Liver (tissue), 8 donors: ENCODE measurements at regions not wholly inside any gene's neighbourhood (a gene's known extent, or its start where the extent isn't known, plus 50 kb on each side); places are given as distances from the start of the nearest gene placed in this dataset.

Source experiments
- DNase-seq: peaks from one replicate; pipeline ENCODE4 v3.0.0-alpha.2; 2017; ENCODE audit warnings: low spot score
- H3K27ac ChIP-seq, 2 donors: one replicate each; pipeline ENCODE4 v1.7.0; 2013; ENCODE audit warnings: inconsistent platforms in 2 of 2, low read length in 2 of 2, control low read depth in 1 of 2, low read depth in 1 of 2, mild to moderate bottlenecking in 1 of 2
- H3K27me3 ChIP-seq, 4 donors: one replicate each; pipeline versions ENCODE4 v1.6.1 to v1.7.0; 2013; ENCODE audit warnings: low read length in 3 of 4, inconsistent platforms in 1 of 4, mild to moderate bottlenecking in 1 of 4, moderate library complexity in 1 of 4; ENCODE audit not compliant: control insufficient read depth in 4 of 4, insufficient read depth in 4 of 4
- H3K36me3 ChIP-seq, 4 donors: one replicate each; pipeline versions ENCODE4 v1.6.1 to v1.7.0; 2013; ENCODE audit warnings: low read length in 3 of 4, mild to moderate bottlenecking in 3 of 4, low read depth in 1 of 4, moderate library complexity in 1 of 4; ENCODE audit not compliant: control insufficient read depth in 4 of 4, insufficient read depth in 3 of 4
- H3K4me1 ChIP-seq, 4 donors: one replicate each; pipeline versions ENCODE4 v1.6.1 to v1.7.0; 2013; ENCODE audit warnings: low read length in 3 of 4, mild to moderate bottlenecking in 3 of 4, moderate library complexity in 1 of 4; ENCODE audit not compliant: control insufficient read depth in 4 of 4, insufficient read depth in 4 of 4
- H3K4me3 ChIP-seq, 3 donors: one replicate each; pipeline versions ENCODE4 v1.6.1 to v1.7.0; 2013; ENCODE audit warnings: low read length in 3 of 3, control low read depth in 1 of 3, low read depth in 1 of 3, mild to moderate bottlenecking in 1 of 3
- H3K9ac ChIP-seq, 2 donors: one replicate each; pipeline ENCODE4 v1.7.0; 2013; ENCODE audit warnings: low read length in 2 of 2, mild to moderate bottlenecking in 2 of 2, moderate library complexity in 2 of 2, control low read depth in 1 of 2, low read depth in 1 of 2
- H3K9me3 ChIP-seq, 4 donors: one replicate each; pipeline versions ENCODE4 v1.6.1 to v1.7.0; 2013; ENCODE audit warnings: low read length in 3 of 4; ENCODE audit not compliant: control insufficient read depth in 4 of 4
- EGR1 ChIP-seq, 2 donors: IDR thresholded peaks; 2 replicates each; pipeline ENCODE4 v1.6.1; 2016 to 2018; ENCODE audit warnings: antibody characterized with exemption in 2 of 2, low read depth in 2 of 2
- FOXA1 ChIP-seq: IDR thresholded peaks from 2 replicates; pipeline ENCODE4 v1.6.1; 2016; ENCODE audit warnings: antibody characterized with exemption
- FOXA2 ChIP-seq: IDR thresholded peaks from 2 replicates; pipeline ENCODE4 v1.6.1; 2016; ENCODE audit warnings: antibody characterized with exemption
- GABPA ChIP-seq, 2 donors: IDR thresholded peaks in 1 of 2; conservative IDR thresholded peaks in 1 of 2; 2 replicates each; pipeline ENCODE4 v1.6.1; 2016; ENCODE audit warnings: antibody characterized with exemption in 2 of 2, mild to moderate bottlenecking in 1 of 2, moderate library complexity in 1 of 2
- HNF4A ChIP-seq, 2 donors: conservative IDR thresholded peaks; 2 replicates each; pipeline ENCODE4 v1.6.1; 2016; ENCODE audit warnings: antibody characterized with exemption in 2 of 2, mild to moderate bottlenecking in 2 of 2
- HNF4G ChIP-seq: IDR thresholded peaks from 2 replicates; pipeline ENCODE4 v1.6.1; 2016; ENCODE audit warnings: antibody characterized with exemption
- JUND ChIP-seq, 2 donors: IDR thresholded peaks; 2 replicates each; pipeline ENCODE4 v1.6.1; 2016; ENCODE audit warnings: antibody characterized with exemption in 2 of 2
- MAX ChIP-seq: IDR thresholded peaks from 2 replicates; pipeline ENCODE4 v1.6.1; 2016; ENCODE audit warnings: antibody characterized with exemption
- NR2F2 ChIP-seq: IDR thresholded peaks from 2 replicates; pipeline ENCODE4 v1.6.1; 2016; ENCODE audit warnings: antibody characterized with exemption
- RAD21 ChIP-seq, 2 donors: IDR thresholded peaks; 2 replicates each; pipeline ENCODE4 v1.6.1; 2016; ENCODE audit warnings: antibody characterized with exemption in 2 of 2, mild to moderate bottlenecking in 2 of 2
- RXRA ChIP-seq, 2 donors: IDR thresholded peaks; 2 replicates each; pipeline ENCODE4 v1.6.1; 2017 to 2018; ENCODE audit warnings: antibody characterized with exemption in 2 of 2, mild to moderate bottlenecking in 1 of 2
- SP1 ChIP-seq: IDR thresholded peaks from 2 replicates; pipeline ENCODE4 v1.6.1; 2018; ENCODE audit warnings: antibody characterized with exemption, mild to moderate bottlenecking
- YY1 ChIP-seq: IDR thresholded peaks from 2 replicates; pipeline ENCODE4 v1.6.1; 2016; ENCODE audit warnings: antibody characterized with exemption, mild to moderate bottlenecking
- WGBS: extraction: QIAGEN DNeasy Blood & Tissue Kit; methylation state at CpG from one replicate; pipeline ENCODE4 v1.1.7; 2013; 5-methylcytosine and 5-hydroxymethylcytosine counted together
- TF ChIP-seq, protein P1 (sequence below): IDR thresholded peaks from 2 replicates; pipeline ENCODE4 v1.6.1; 2016; ENCODE audit warnings: antibody characterized with exemption
- TF ChIP-seq, protein P2 (sequence below): IDR thresholded peaks from 2 replicates; pipeline ENCODE4 v1.6.1; 2016; ENCODE audit warnings: antibody characterized with exemption, mild to moderate bottlenecking
- TF ChIP-seq, protein P3 (sequence below): IDR thresholded peaks from 2 replicates; pipeline ENCODE4 v1.6.1; 2016; ENCODE audit warnings: antibody characterized with exemption
- TF ChIP-seq, protein P4 (sequence below): fragments of 150-350 bp; IDR thresholded peaks from 2 replicates; pipeline ENCODE4 v1.5.1; 2017; ENCODE audit warnings: improper control_type of control experiment, low read depth, low read length; ENCODE audit not compliant: missing input control
- donor health status: healthy.
- donor health status: healthy.
- donor health status: healthy.
- donor health status: healthy.
- donor health status: healthy.

DNA sequence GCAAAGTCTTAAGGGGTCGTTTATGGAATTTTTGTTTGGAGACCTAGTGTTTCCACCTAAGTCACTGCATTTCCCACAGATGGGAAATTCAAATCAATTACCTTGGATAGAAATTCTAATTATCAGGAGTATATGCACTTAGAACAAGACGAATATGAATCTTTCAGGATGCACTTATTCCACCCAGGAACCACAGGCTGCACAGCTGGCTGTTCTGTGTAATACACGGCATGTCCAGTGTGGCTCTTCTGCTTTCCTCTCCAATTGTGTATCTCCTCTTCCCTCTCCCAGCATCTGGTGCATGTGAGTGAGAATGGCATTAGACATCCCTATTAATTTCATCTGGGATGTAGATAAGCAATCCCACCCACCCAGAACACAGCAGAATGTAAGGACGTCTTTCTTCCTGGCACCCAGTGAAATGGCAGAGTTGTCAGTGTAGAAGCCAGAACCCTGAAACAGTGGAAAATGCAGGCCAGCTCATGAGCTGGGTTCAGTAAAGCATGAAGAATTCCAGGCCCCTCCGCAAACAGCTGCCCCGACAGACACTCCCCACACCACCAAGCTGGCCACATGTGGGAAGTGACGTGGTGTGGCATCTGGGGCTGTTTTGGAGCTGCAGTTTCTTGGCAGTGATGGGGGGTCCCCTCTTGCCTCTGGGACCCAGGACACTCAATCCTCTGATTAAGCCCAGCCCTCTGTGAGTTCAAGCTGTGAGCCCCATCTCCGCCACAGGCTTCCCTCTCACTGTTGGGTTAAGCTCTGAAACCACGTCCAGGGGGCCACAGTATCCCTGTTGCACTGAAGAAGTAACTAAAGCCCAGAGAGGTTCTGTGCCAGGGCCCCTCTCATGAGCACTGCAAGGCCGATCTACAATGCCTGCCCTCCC lies 180.1 kb upstream of the CST7 start:
- 82% methylated on average over 10 of the region's 10 CpGs for WGBS
- H3K27ac ChIP-seq, result no peak overlapping the region
- no peaks in the 10 kb centered on the region for H3K4me1 ChIP-seq
- H3K4me3 ChIP-seq, result no peak overlapping the region
- no peak for TF ChIP-seq JUND (IDR thresholded peaks at IDR 0.05)
- TF ChIP-seq, protein P1, sequence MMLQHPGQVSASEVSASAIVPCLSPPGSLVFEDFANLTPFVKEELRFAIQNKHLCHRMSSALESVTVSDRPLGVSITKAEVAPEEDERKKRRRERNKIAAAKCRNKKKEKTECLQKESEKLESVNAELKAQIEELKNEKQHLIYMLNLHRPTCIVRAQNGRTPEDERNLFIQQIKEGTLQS, result no peak
- no peak for TF ChIP-seq EGR1 (IDR thresholded peaks at IDR 0.05; ENCODE audit: low read depth in 2 of 2)
- no peak for TF ChIP-seq MAX
- TF ChIP-seq GABPA (IDR thresholded peaks at IDR 0.05 in 1 of 2, conservative IDR thresholded peaks at IDR 0.05 in 1 of 2), result no peak
- no peak for TF ChIP-seq FOXA1
- no peak for TF ChIP-seq YY1
- TF ChIP-seq, protein P2, sequence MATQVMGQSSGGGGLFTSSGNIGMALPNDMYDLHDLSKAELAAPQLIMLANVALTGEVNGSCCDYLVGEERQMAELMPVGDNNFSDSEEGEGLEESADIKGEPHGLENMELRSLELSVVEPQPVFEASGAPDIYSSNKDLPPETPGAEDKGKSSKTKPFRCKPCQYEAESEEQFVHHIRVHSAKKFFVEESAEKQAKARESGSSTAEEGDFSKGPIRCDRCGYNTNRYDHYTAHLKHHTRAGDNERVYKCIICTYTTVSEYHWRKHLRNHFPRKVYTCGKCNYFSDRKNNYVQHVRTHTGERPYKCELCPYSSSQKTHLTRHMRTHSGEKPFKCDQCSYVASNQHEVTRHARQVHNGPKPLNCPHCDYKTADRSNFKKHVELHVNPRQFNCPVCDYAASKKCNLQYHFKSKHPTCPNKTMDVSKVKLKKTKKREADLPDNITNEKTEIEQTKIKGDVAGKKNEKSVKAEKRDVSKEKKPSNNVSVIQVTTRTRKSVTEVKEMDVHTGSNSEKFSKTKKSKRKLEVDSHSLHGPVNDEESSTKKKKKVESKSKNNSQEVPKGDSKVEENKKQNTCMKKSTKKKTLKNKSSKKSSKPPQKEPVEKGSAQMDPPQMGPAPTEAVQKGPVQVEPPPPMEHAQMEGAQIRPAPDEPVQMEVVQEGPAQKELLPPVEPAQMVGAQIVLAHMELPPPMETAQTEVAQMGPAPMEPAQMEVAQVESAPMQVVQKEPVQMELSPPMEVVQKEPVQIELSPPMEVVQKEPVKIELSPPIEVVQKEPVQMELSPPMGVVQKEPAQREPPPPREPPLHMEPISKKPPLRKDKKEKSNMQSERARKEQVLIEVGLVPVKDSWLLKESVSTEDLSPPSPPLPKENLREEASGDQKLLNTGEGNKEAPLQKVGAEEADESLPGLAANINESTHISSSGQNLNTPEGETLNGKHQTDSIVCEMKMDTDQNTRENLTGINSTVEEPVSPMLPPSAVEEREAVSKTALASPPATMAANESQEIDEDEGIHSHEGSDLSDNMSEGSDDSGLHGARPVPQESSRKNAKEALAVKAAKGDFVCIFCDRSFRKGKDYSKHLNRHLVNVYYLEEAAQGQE, result no peak
- no peak for DNase-seq
- H3K27me3 ChIP-seq, result no peaks in the 10 kb centered on the region
- H3K9me3 ChIP-seq, result no peaks in the 10 kb centered on the region
- H3K9ac ChIP-seq, result no peak overlapping the region
- no peaks in the 10 kb centered on the region for H3K36me3 ChIP-seq

DNA sequence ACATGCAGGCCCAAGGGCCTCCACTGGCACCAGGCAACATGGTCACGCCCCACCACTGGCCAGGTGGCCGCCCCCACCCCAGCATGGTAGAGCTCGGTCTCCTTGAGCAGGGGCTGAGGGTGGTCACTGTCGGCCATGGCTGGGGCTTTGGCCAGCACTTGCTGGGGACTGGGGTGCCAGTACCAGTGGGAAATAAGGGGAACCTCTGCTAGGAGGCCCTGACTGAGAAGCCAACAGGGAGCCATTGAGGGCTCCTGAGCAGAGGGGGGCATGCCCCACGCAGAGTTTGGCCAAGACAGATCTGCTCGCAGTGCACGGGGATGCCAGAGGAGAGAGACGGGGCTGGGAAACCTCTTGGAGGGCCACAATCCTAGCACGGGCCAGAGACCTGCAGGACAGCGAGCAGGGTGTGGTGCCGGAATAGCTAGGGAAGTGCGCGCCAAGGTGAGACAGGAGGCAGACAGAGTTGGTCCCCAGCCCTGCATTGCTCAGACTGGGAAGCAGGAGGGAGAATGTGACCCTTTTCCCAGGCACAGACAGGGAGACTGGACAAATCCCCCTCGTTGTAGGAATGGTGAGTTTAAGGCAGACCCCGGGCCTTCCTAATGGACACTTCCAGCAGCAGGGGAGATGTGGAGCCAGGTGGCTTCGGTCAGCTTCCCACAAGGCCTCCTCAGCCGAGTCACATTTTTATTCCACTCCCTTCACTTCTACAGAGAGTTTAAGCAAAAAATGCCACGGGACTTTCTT lies 179.0 kb upstream of the CST7 start:
- Histone ChIP-seq H3K4me3 (no peak overlapping the region), H3K27me3 (no peaks in the 10 kb centered on the region), H3K36me3 (no peaks in the 10 kb centered on the region), H3K4me1 (no peaks in the 10 kb centered on the region), H3K9ac (no peak overlapping the region), H3K27ac (no peak overlapping the region), H3K9me3 (no peaks in the 10 kb centered on the region)
- no peak for DNase-seq
- 93% methylated on average over 18 of the region's 18 CpGs for WGBS
- TF ChIP-seq NR2F2 (no peak), EGR1 (IDR thresholded peaks at IDR 0.05; ENCODE audit: low read depth in 2 of 2) (no peak), FOXA2 (no peak), SP1 (no peak), GABPA (IDR thresholded peaks at IDR 0.05 in 1 of 2, conservative IDR thresholded peaks at IDR 0.05 in 1 of 2) (no peak), RAD21 (IDR thresholded peaks at IDR 0.05) (no peak), HNF4G (no peak), JUND (IDR thresholded peaks at IDR 0.05) (no peak), MAX (no peak), FOXA1 (no peak), RXRA (IDR thresholded peaks at IDR 0.05) (no peak), HNF4A (conservative IDR thresholded peaks at IDR 0.05) (no peak)
- TF ChIP-seq, protein P3, sequence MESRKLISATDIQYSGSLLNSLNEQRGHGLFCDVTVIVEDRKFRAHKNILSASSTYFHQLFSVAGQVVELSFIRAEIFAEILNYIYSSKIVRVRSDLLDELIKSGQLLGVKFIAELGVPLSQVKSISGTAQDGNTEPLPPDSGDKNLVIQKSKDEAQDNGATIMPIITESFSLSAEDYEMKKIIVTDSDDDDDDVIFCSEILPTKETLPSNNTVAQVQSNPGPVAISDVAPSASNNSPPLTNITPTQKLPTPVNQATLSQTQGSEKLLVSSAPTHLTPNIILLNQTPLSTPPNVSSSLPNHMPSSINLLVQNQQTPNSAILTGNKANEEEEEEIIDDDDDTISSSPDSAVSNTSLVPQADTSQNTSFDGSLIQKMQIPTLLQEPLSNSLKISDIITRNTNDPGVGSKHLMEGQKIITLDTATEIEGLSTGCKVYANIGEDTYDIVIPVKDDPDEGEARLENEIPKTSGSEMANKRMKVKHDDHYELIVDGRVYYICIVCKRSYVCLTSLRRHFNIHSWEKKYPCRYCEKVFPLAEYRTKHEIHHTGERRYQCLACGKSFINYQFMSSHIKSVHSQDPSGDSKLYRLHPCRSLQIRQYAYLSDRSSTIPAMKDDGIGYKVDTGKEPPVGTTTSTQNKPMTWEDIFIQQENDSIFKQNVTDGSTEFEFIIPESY, result no peak
- TF ChIP-seq, protein P1, result no peak
- TF ChIP-seq, protein P2, result no peak
- TF ChIP-seq, protein P4, sequence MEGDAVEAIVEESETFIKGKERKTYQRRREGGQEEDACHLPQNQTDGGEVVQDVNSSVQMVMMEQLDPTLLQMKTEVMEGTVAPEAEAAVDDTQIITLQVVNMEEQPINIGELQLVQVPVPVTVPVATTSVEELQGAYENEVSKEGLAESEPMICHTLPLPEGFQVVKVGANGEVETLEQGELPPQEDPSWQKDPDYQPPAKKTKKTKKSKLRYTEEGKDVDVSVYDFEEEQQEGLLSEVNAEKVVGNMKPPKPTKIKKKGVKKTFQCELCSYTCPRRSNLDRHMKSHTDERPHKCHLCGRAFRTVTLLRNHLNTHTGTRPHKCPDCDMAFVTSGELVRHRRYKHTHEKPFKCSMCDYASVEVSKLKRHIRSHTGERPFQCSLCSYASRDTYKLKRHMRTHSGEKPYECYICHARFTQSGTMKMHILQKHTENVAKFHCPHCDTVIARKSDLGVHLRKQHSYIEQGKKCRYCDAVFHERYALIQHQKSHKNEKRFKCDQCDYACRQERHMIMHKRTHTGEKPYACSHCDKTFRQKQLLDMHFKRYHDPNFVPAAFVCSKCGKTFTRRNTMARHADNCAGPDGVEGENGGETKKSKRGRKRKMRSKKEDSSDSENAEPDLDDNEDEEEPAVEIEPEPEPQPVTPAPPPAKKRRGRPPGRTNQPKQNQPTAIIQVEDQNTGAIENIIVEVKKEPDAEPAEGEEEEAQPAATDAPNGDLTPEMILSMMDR, result no peak
